ENCODE measurements at regions not wholly inside any gene's neighbourhood (a gene's known extent, or its start where the extent isn't known, plus 50 kb on each side); places are given as distances from the start of the nearest gene placed in this dataset.

DNA sequence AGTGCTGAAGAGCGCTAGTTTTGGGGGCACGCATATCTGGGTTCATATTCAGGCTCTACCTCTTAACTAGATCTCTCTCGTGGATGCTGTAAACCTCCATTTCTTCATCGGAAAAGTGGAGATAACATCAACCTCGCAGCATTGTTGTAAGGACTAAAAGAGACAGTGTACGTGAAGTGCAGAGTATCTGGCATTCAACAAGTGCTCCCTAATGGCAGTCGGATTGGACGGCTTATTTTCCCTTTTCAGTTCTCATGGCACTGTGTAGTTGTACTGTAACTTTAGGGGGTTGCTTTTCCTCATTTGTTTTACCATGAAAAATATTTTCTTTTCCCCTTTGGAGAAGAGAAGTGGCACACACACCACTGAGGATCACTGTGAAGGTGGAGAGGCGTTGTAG, 51.4 kb upstream of the ESX1 start:
- no peak for DNase-seq (ENCODE audit: low read depth)

Measured in GM04503 (cell line).